GM19438 (cell line): ENCODE measurements at regions not wholly inside any gene's neighbourhood (a gene's known extent, or its start where the extent isn't known, plus 50 kb on each side); places are given as distances from the start of the nearest gene placed in this dataset.

Experiments
- ATAC-seq: cut with Tn5 transposase; IDR thresholded peaks from one replicate; pipeline ENCODE4 v1.9.1; 2021; ENCODE audit warnings: low read depth; ENCODE audit not compliant: unreplicated experiment

- ATAC-seq: no peak
Measured at GRCh38 chr10:55404094-55404493, 603.1 kb upstream of the PCDH15 start.

GRCh38 chr10:55400075-55400849, 599.2 kb upstream of the PCDH15 start:
- no peak for ATAC-seq

- no peak for ATAC-seq
Measured at GRCh38 chr10:55398497-55398882, 597.5 kb upstream of the PCDH15 start.

- ATAC-seq: no peak
Measured at GRCh38 chr10:55397777-55398496, 596.9 kb upstream of the PCDH15 start.

- no peak for ATAC-seq
Measured at GRCh38 chr10:55378196-55378595, 577.2 kb upstream of the PCDH15 start.

- no peak for ATAC-seq
Measured at GRCh38 chr10:55374917-55375316, 573.9 kb upstream of the PCDH15 start.

- ATAC-seq: no peak
Measured at GRCh38 chr10:55374060-55374459, 573.0 kb upstream of the PCDH15 start.

- ATAC-seq: no peak
Measured at GRCh38 chr10:55369670-55370420, 568.8 kb upstream of the PCDH15 start.

GRCh38 chr10:55368467-55368866, 567.4 kb upstream of the PCDH15 start:
- ATAC-seq: no peak

GRCh38 chr10:55367555-55367954, 566.5 kb upstream of the PCDH15 start:
- no peak for ATAC-seq

- ATAC-seq: no peak
Measured at GRCh38 chr10:55358539-55358938, 557.5 kb upstream of the PCDH15 start.

GRCh38 chr10:55353414-55353813, 552.4 kb upstream of the PCDH15 start:
- ATAC-seq: no peak

- ATAC-seq: no peak
Measured at GRCh38 chr10:55351431-55351830, 550.4 kb upstream of the PCDH15 start.

- ATAC-seq: no peak
Measured at GRCh38 chr10:55348534-55348933, 547.5 kb upstream of the PCDH15 start.

GRCh38 chr10:55330486-55330885, 529.5 kb upstream of the PCDH15 start:
- no peak for ATAC-seq

GRCh38 chr10:55329796-55330195, 528.8 kb upstream of the PCDH15 start:
- ATAC-seq: no peak

- no peak for ATAC-seq
Measured at GRCh38 chr10:55320187-55320700, 519.2 kb upstream of the PCDH15 start.

GRCh38 chr10:55311848-55312635, 511.0 kb upstream of the PCDH15 start:
- ATAC-seq: no peak

GRCh38 chr10:55310143-55310542, 509.1 kb upstream of the PCDH15 start:
- ATAC-seq: no peak

GRCh38 chr10:55305285-55305684, 504.3 kb upstream of the PCDH15 start:
- no peak for ATAC-seq
